Thoracic aorta (tissue), 2 donors: ENCODE measurements at regions not wholly inside any gene's neighbourhood (a gene's known extent, or its start where the extent isn't known, plus 50 kb on each side); places are given as distances from the start of the nearest gene placed in this dataset.

Source experiments
- ATAC-seq: fragments of 150-250 bp; one replicate; pipeline ENCODE4 v1.8.0; 2017; ENCODE audit warnings: low read depth; ENCODE audit not compliant: insufficient number of reproducible peaks, low FRiP score
- DNase-seq: peaks from one replicate; pipeline ENCODE4 v3.0.0-alpha.2; 2020; ENCODE audit warnings: low spot score
- H3K27ac ChIP-seq, 2 donors: fragments of 200-600 bp; sonication (generic); 1 replicate in 1 of 2; 2 replicates in 1 of 2; pipeline ENCODE4 v1.5.1; 2016; ENCODE audit warnings: mild to moderate bottlenecking in 2 of 2, moderate library complexity in 2 of 2
- H3K27me3 ChIP-seq: fragments of 200-600 bp; sonication (generic); replicated peaks from 2 replicates; pipeline ENCODE4 v1.6.0; 2016; ENCODE audit warnings: mild to moderate bottlenecking; ENCODE audit not compliant: insufficient read depth
- H3K36me3 ChIP-seq: fragments of 200-600 bp; sonication (generic); one replicate; pipeline ENCODE4 v1.5.1; 2016
- H3K4me1 ChIP-seq, 2 donors: fragments of 200-600 bp; sonication (generic); 1 replicate in 1 of 2; 2 replicates in 1 of 2; pipeline versions ENCODE4 v1.5.1 to v1.6.0; 2016; ENCODE audit warnings: low read depth in 2 of 2, mild to moderate bottlenecking in 1 of 2; ENCODE audit not compliant: control insufficient read depth in 1 of 2
- H3K4me3 ChIP-seq: fragments of 200-600 bp; sonication (generic); 2 replicates; pipeline ENCODE4 v1.5.1; 2016; ENCODE audit warnings: mild to moderate bottlenecking
- H3K9me3 ChIP-seq: fragments of 200-600 bp; sonication (generic); 2 replicates; pipeline ENCODE4 v1.5.1; 2016
- CTCF ChIP-seq: fragments of 200-600 bp; sonication (generic); IDR thresholded peaks from one replicate; pipeline ENCODE4 v1.5.1; 2019; ENCODE audit warnings: antibody characterized with exemption

DNA sequence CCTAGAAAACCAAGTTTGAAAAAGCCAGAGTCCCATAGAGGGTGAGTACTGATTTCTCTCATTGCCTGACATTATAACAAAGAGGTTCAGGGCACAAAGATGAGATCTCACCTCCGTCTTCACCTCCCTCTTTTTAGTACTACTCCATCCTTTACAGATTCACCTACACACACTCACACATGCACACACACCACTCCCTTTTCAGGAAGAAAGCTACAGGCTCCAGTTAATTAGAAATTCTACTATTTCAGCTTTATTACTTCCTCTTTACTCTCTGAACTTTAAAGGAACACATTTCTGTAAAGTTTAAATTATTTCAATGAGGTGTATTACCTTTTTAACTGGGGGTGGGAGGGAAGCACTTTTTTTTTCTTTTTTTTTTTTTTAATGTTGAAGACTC is 59.6 kb upstream of the PRDX6 start:
- Histone ChIP-seq H3K4me1 (peaks cover 0 to 4% of the 10 kb centered on the region in 2 donors), H3K27me3 (no peaks in the 10 kb centered on the region), H3K36me3 (peaks cover 2% of the 10 kb centered on the region), H3K27ac (no peak overlapping the region), H3K9me3 (no peaks in the 10 kb centered on the region), H3K4me3 (no peak overlapping the region)
- TF ChIP-seq CTCF, result no peak
- DNase-seq (no peak), ATAC-seq (no peak)

DNA sequence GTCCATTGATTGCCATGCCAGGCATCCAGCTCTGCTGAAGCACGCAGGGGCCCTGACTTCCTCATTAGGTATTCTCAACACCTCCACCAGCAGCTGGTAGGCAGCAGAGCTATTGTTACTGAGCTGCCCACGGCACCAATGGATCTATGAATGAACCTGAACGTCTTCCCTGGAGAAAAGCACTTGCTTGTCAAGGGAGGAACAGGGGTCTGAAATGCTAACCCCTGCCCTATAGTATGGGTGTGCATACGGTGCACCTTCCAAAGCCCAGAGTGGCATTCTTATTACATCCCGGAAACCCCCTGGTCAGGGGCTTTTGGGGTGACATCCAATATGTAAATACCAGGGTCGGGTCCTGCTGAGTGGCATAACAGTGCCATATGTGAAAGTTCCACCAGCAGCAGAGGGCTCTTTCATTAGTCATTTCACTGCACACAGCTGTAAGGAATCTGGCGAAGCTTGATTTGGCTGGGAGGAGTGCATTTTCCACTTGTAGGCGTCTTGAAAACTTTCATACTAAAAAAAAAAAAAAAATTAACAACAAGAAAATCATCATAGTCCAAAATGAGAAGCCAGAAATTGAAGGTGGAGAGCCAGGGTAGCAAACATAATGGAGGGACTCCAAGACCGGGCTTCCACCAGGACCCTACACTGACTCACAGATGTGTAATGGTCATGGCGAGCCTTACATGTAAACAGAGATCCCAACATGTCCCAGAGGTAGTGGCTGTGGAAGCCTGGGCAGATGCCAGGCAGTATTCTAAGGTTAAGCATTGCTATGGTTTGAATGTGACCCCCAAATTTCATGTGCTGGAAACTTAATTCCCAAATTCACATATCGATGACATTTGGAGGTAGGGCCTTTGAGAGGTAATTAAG is 58.8 kb upstream of the PRDX6 start:
- Histone ChIP-seq H3K4me3 (no peak overlapping the region), H3K36me3 (peaks cover 2% of the 10 kb centered on the region), H3K27ac (no peak overlapping the region), H3K9me3 (no peaks in the 10 kb centered on the region), H3K27me3 (no peaks in the 10 kb centered on the region), H3K4me1 (peaks cover 0 to 4% of the 10 kb centered on the region in 2 donors)
- no peak for TF ChIP-seq CTCF
- ATAC-seq, result no peak
- no peak for DNase-seq

- peak overlapping the region; percentile 25 for H3K4me3 ChIP-seq
- peak; percentile 82 for TF ChIP-seq CTCF
- no peaks in the 10 kb centered on the region for H3K9me3 ChIP-seq
- H3K36me3 ChIP-seq, result peaks cover 2% of the 10 kb centered on the region
- DNase-seq, result no peak
- peaks cover 0 to 4% of the 10 kb centered on the region in 2 donors for H3K4me1 ChIP-seq
- peak; percentile 93 for ATAC-seq
- no peak overlapping the region for H3K27ac ChIP-seq
- H3K27me3 ChIP-seq, result no peaks in the 10 kb centered on the region
These were observed 56.8 kb upstream of the PRDX6 start for GRCh38 chr1:173420330-173420806.

- Histone ChIP-seq H3K4me1 (peaks cover 0 to 4% of the 10 kb centered on the region in 2 donors), H3K9me3 (no peaks in the 10 kb centered on the region), H3K36me3 (peaks cover 2% of the 10 kb centered on the region), H3K27me3 (no peaks in the 10 kb centered on the region), H3K27ac (no peak overlapping the region), H3K4me3 (no peak overlapping the region)
- no peak for TF ChIP-seq CTCF
- DNase-seq (no peak), ATAC-seq (no peak)
These were observed 55.8 kb upstream of the PRDX6 start for GRCh38 chr1:173421286-173421685.

DNA sequence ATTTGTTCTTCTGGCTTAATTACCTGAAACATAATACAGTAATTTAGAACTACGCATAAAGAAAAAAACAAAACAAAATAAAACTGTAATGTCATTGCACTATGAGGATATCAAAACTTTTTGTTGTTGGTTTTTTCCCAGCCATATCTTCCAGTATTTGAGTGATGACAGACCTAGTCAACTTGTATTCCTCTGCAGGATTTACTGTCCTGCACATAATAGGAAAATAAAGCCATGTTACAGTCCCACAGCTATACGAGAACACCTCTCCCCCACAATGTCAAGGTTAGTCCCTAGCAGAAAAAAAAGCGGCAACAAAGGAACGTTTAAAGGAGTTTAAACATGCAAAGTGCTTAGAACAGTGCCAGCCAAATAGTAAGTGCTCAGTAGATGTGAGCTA is 55.3 kb upstream of the PRDX6 start:
- peaks cover 0 to 4% of the 10 kb centered on the region in 2 donors for H3K4me1 ChIP-seq
- no peak overlapping the region for H3K4me3 ChIP-seq
- peaks cover 2% of the 10 kb centered on the region for H3K36me3 ChIP-seq
- no peaks in the 10 kb centered on the region for H3K27me3 ChIP-seq
- no peak for DNase-seq
- no peak for ATAC-seq
- TF ChIP-seq CTCF, result no peak
- no peak overlapping the region for H3K27ac ChIP-seq
- no peaks in the 10 kb centered on the region for H3K9me3 ChIP-seq
